Activated naive CD4-positive, alpha-beta T cell treated with anti-CD3 and anti-CD28 coated beads, Interleukin-2, amount 50 U/mL, for 24 hours (primary cell): ENCODE measurements at regions not wholly inside any gene's neighbourhood (a gene's known extent, or its start where the extent isn't known, plus 50 kb on each side); places are given as distances from the start of the nearest gene placed in this dataset.
A peak's percentile ranks its signal among the peaks of the same experiment; 100 is the strongest.
"Not testable (repeated sequence)": the region's sequence is repeated elsewhere in the genome, so short reads cannot be mapped to it uniquely, and the experiment has no call there.

Experiments
- H3K27ac Mint-ChIP-seq: one replicate; pipeline ENCODE4 v1.8.0; 2021; ENCODE audit warnings: mild to moderate bottlenecking, mixed read lengths
- H3K27me3 Mint-ChIP-seq: one replicate; pipeline ENCODE4 v1.8.0; 2021; ENCODE audit warnings: mixed read lengths
- H3K36me3 Mint-ChIP-seq: one replicate; pipeline ENCODE4 v1.8.0; 2021; ENCODE audit warnings: mixed read lengths
- H3K4me1 Mint-ChIP-seq: one replicate; pipeline ENCODE4 v1.8.0; 2021; ENCODE audit warnings: mixed read lengths
- H3K4me3 Mint-ChIP-seq: one replicate; pipeline ENCODE4 v1.8.0; 2021; ENCODE audit warnings: mild to moderate bottlenecking, mixed read lengths
- H3K9me3 Mint-ChIP-seq: one replicate; pipeline ENCODE4 v1.8.0; 2021; ENCODE audit warnings: mixed read lengths

- Mint-ChIP-seq H3K9me3 (peaks cover 12% of the 10 kb centered on the region), H3K27me3 (peaks cover 74% of the 10 kb centered on the region), H3K27ac (peak overlapping the region; percentile 80)
- H3K4me3 Mint-ChIP-seq, H3K36me3 Mint-ChIP-seq, H3K4me1 Mint-ChIP-seq: not testable (repeated sequence)
These were observed 123.1 kb downstream of the TRIM27 start for GRCh38 chr6:28800647-28801046.

GRCh38 chr6:28802417-28803336 is 121.1 kb downstream of the TRIM27 start:
- Mint-ChIP-seq H3K27me3 (peaks cover 62% of the 10 kb centered on the region), H3K36me3 (peaks cover 4% of the 10 kb centered on the region), H3K4me3 (no peak overlapping the region), H3K27ac (peak overlapping the region; percentile 63), H3K9me3 (peaks cover 6% of the 10 kb centered on the region), H3K4me1 (no peaks in the 10 kb centered on the region)

GRCh38 chr6:28803337-28803709 is 120.5 kb downstream of the TRIM27 start:
- peaks cover 4% of the 10 kb centered on the region for H3K36me3 Mint-ChIP-seq
- H3K9me3 Mint-ChIP-seq, result peaks cover 11% of the 10 kb centered on the region
- no peak overlapping the region for H3K4me3 Mint-ChIP-seq
- no peaks in the 10 kb centered on the region for H3K4me1 Mint-ChIP-seq
- peaks cover 64% of the 10 kb centered on the region for H3K27me3 Mint-ChIP-seq
- H3K27ac Mint-ChIP-seq, result no peak overlapping the region

GRCh38 chr6:28807682-28808280 is 116.0 kb downstream of the TRIM27 start:
- H3K27ac Mint-ChIP-seq, result peak overlapping the region; percentile 25
- peaks cover 19% of the 10 kb centered on the region for H3K9me3 Mint-ChIP-seq
- peaks cover 14% of the 10 kb centered on the region for H3K36me3 Mint-ChIP-seq
- no peak overlapping the region for H3K4me3 Mint-ChIP-seq
- H3K4me1 Mint-ChIP-seq, result peaks cover 4% of the 10 kb centered on the region
- peaks cover 66% of the 10 kb centered on the region for H3K27me3 Mint-ChIP-seq

- peaks cover 17% of the 10 kb centered on the region for H3K36me3 Mint-ChIP-seq
- no peak overlapping the region for H3K4me3 Mint-ChIP-seq
- peak overlapping the region; percentile 17 for H3K27ac Mint-ChIP-seq
- H3K27me3 Mint-ChIP-seq, result peaks cover 65% of the 10 kb centered on the region
- peaks cover 19% of the 10 kb centered on the region for H3K9me3 Mint-ChIP-seq
- peaks cover 4% of the 10 kb centered on the region for H3K4me1 Mint-ChIP-seq
These were observed 115.4 kb downstream of the TRIM27 start for GRCh38 chr6:28808383-28808782.

- peaks cover 70% of the 10 kb centered on the region for H3K27me3 Mint-ChIP-seq
These were observed 113.7 kb downstream of the TRIM27 start for GRCh38 chr6:28809947-28810658.

GRCh38 chr6:28810659-28811053 is 113.1 kb downstream of the TRIM27 start:
- peaks cover 22% of the 10 kb centered on the region for H3K9me3 Mint-ChIP-seq
- H3K27me3 Mint-ChIP-seq, result peaks cover 75% of the 10 kb centered on the region
- peaks cover 17% of the 10 kb centered on the region for H3K36me3 Mint-ChIP-seq
- H3K4me3 Mint-ChIP-seq, result no peak overlapping the region
- H3K4me1 Mint-ChIP-seq, result peaks cover 9% of the 10 kb centered on the region
- peak overlapping the region; percentile 35 for H3K27ac Mint-ChIP-seq

More at GRCh38 chr6:28809947-28810658, 113.7 kb downstream of the TRIM27 start:
- Mint-ChIP-seq H3K4me3 (peak overlapping the region; percentile 16), H3K36me3 (peaks cover 17% of the 10 kb centered on the region), H3K9me3 (peaks cover 22% of the 10 kb centered on the region), H3K4me1 (peaks cover 9% of the 10 kb centered on the region), H3K27ac (peak overlapping the region; percentile 87)

- H3K36me3 Mint-ChIP-seq, result peaks cover 21% of the 10 kb centered on the region
- no peak overlapping the region for H3K27ac Mint-ChIP-seq
These were observed 111.9 kb downstream of the TRIM27 start for GRCh38 chr6:28811873-28812272.

GRCh38 chr6:28812778-28813569 is 110.8 kb downstream of the TRIM27 start:
- no peak overlapping the region for H3K4me3 Mint-ChIP-seq
- H3K4me1 Mint-ChIP-seq, result peaks cover 9% of the 10 kb centered on the region
- H3K27me3 Mint-ChIP-seq, result peaks cover 85% of the 10 kb centered on the region
- H3K27ac Mint-ChIP-seq, result peak overlapping the region; percentile 77
- H3K9me3 Mint-ChIP-seq, result peaks cover 25% of the 10 kb centered on the region
- peaks cover 20% of the 10 kb centered on the region for H3K36me3 Mint-ChIP-seq

More at GRCh38 chr6:28811873-28812272, 111.9 kb downstream of the TRIM27 start:
- Mint-ChIP-seq H3K4me3 (no peak overlapping the region), H3K27me3 (peaks cover 84% of the 10 kb centered on the region), H3K9me3 (peaks cover 25% of the 10 kb centered on the region), H3K4me1 (peaks cover 9% of the 10 kb centered on the region)

GRCh38 chr6:28814032-28814976 is 109.5 kb downstream of the TRIM27 start:
- Mint-ChIP-seq H3K9me3 (peaks cover 26% of the 10 kb centered on the region), H3K36me3 (peaks cover 18% of the 10 kb centered on the region), H3K27me3 (peaks cover 88% of the 10 kb centered on the region), H3K4me3 (no peak overlapping the region), H3K27ac (peak overlapping the region; percentile 55), H3K4me1 (peaks cover 9% of the 10 kb centered on the region)

GRCh38 chr6:28816339-28816908 is 107.4 kb downstream of the TRIM27 start:
- Mint-ChIP-seq H3K27ac (no peak overlapping the region), H3K9me3 (peaks cover 21% of the 10 kb centered on the region), H3K36me3 (peaks cover 14% of the 10 kb centered on the region), H3K4me3 (no peak overlapping the region), H3K27me3 (peaks cover 78% of the 10 kb centered on the region), H3K4me1 (peaks cover 5% of the 10 kb centered on the region)

GRCh38 chr6:28816909-28817807 is 106.6 kb downstream of the TRIM27 start:
- H3K4me1 Mint-ChIP-seq, result peaks cover 5% of the 10 kb centered on the region
- H3K27me3 Mint-ChIP-seq, result peaks cover 76% of the 10 kb centered on the region
- H3K4me3 Mint-ChIP-seq, result no peak overlapping the region
- peak overlapping the region; percentile 43 for H3K27ac Mint-ChIP-seq
- H3K36me3 Mint-ChIP-seq, result peaks cover 12% of the 10 kb centered on the region
- peaks cover 19% of the 10 kb centered on the region for H3K9me3 Mint-ChIP-seq

- Mint-ChIP-seq H3K4me1 (peaks cover 5% of the 10 kb centered on the region), H3K4me3 (no peak overlapping the region), H3K9me3 (peaks cover 13% of the 10 kb centered on the region), H3K36me3 (peaks cover 10% of the 10 kb centered on the region), H3K27me3 (peaks cover 71% of the 10 kb centered on the region), H3K27ac (no peak overlapping the region)
These were observed 106.0 kb downstream of the TRIM27 start for GRCh38 chr6:28817808-28818145.
